ENCODE measurements at regions not wholly inside any gene's neighbourhood (a gene's known extent, or its start where the extent isn't known, plus 50 kb on each side); places are given as distances from the start of the nearest gene placed in this dataset.

- Histone ChIP-seq H3K4me2 (ENCODE audit: low read depth, low read length, poor library complexity, severe bottlenecking) (no peak overlapping the region), H2AFZ (ENCODE audit: low read length) (no peak overlapping the region), H3K79me2 (ENCODE audit: insufficient read depth, low read length) (no peaks in the 10 kb centered on the region), H3K4me1 (ENCODE audit: insufficient read depth, low read length, poor library complexity, severe bottlenecking) (peaks cover 10% of the 10 kb centered on the region), H3K9me3 (ENCODE audit: insufficient read depth, low read depth, low read length) (no peaks in the 10 kb centered on the region), H3K4me3 (ENCODE audit: low read length, poor library complexity, severe bottlenecking) (no peak overlapping the region), H4K20me1 (ENCODE audit: insufficient read depth, low read length, poor library complexity, severe bottlenecking) (no peaks in the 10 kb centered on the region), H3K9me2 (replicated peaks; ENCODE audit: low read depth, low read length) (no peaks in the 10 kb centered on the region), H3K9ac (ENCODE audit: low read depth, low read length, poor library complexity, severe bottlenecking) (no peak overlapping the region), H3K27me3 (ENCODE audit: insufficient read depth, low read length, poor library complexity, severe bottlenecking) (no peaks in the 10 kb centered on the region), H3K36me3 (ENCODE audit: insufficient read depth, low read length) (no peaks in the 10 kb centered on the region), H3F3A (ENCODE audit: low read depth) (no peaks in the 10 kb centered on the region; the same call in 1 of the 2 replicates)
- TF ChIP-seq CTCF (conservative IDR thresholded peaks at IDR 0.05; ENCODE audit: low read length) (no peak), EZH2phosphoT487 (IDR thresholded peaks at IDR 0.05; ENCODE audit: borderline replicate concordance) (no peak)
Measured at GRCh38 chr4:96912716-96913115, 1072.8 kb downstream of the PDHA2 start.

DNA sequence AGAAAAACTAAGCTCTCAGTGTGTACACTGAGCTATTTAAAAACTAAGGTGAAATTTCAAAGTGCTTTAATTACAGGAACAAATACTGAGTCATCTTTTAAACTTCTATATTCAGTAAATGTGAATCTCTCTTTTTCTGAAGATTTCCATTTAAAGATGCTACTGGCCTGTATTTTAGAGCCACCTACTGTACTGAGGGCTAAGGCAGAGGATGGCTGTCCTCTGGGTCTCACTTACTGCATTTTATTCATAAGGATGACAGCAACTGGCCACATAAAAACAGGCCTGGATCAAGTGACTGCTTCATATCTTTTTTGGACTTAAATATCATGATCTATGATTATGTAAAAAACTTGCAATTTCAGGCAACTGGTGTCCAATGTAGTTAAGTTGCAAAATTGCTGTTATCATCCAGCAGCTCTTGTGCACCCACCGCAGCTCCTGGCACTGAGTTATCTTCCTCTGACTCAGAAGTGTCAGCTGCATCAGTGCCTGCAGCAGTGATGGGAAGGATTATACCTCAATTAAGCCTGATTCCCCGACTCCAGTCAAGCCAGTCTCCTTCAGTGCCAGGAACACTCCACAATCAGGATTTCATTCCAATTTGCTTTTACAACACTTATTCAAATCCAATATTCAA lies 1073.7 kb downstream of the PDHA2 start:
- no peak overlapping the region for H3K9ac ChIP-seq (ENCODE audit: low read depth, low read length, poor library complexity, severe bottlenecking)
- TF ChIP-seq CTCF (conservative IDR thresholded peaks at IDR 0.05; ENCODE audit: low read length) (no peak), EZH2phosphoT487 (IDR thresholded peaks at IDR 0.05; ENCODE audit: borderline replicate concordance) (no peak)
- peaks cover 10% of the 10 kb centered on the region for H3K4me1 ChIP-seq (ENCODE audit: insufficient read depth, low read length, poor library complexity, severe bottlenecking)
- no peaks in the 10 kb centered on the region for H3K27me3 ChIP-seq (ENCODE audit: insufficient read depth, low read length, poor library complexity, severe bottlenecking)
- no peaks in the 10 kb centered on the region for H3K79me2 ChIP-seq (ENCODE audit: insufficient read depth, low read length)
- H3K4me3 ChIP-seq (ENCODE audit: low read length, poor library complexity, severe bottlenecking), result no peak overlapping the region
- H2AFZ ChIP-seq (ENCODE audit: low read length), result no peak overlapping the region
- no peaks in the 10 kb centered on the region for H3K36me3 ChIP-seq (ENCODE audit: insufficient read depth, low read length)
- H3K9me2 ChIP-seq (replicated peaks; ENCODE audit: low read depth, low read length), result no peaks in the 10 kb centered on the region
- no peak overlapping the region for H3K4me2 ChIP-seq (ENCODE audit: low read depth, low read length, poor library complexity, severe bottlenecking)
- H3F3A ChIP-seq (ENCODE audit: low read depth), result no peaks in the 10 kb centered on the region; the same call in 1 of the 2 replicates
- H3K9me3 ChIP-seq (ENCODE audit: insufficient read depth, low read depth, low read length), result no peaks in the 10 kb centered on the region
- no peaks in the 10 kb centered on the region for H4K20me1 ChIP-seq (ENCODE audit: insufficient read depth, low read length, poor library complexity, severe bottlenecking)

GRCh38 chr4:96916711-96917110 lies 1076.8 kb downstream of the PDHA2 start:
- H3K9ac ChIP-seq (ENCODE audit: low read depth, low read length, poor library complexity, severe bottlenecking), result no peak overlapping the region
- H3K79me2 ChIP-seq (ENCODE audit: insufficient read depth, low read length), result no peaks in the 10 kb centered on the region
- no peaks in the 10 kb centered on the region for H3K27me3 ChIP-seq (ENCODE audit: insufficient read depth, low read length, poor library complexity, severe bottlenecking)
- no peaks in the 10 kb centered on the region for H3K36me3 ChIP-seq (ENCODE audit: insufficient read depth, low read length)
- H3K4me2 ChIP-seq (ENCODE audit: low read depth, low read length, poor library complexity, severe bottlenecking), result no peak overlapping the region
- no peaks in the 10 kb centered on the region for H3K4me1 ChIP-seq (ENCODE audit: insufficient read depth, low read length, poor library complexity, severe bottlenecking)
- TF ChIP-seq EZH2phosphoT487 (IDR thresholded peaks at IDR 0.05; ENCODE audit: borderline replicate concordance) (no peak), CTCF (conservative IDR thresholded peaks at IDR 0.05; ENCODE audit: low read length) (no peak)
- no peaks in the 10 kb centered on the region for H3K9me2 ChIP-seq (replicated peaks; ENCODE audit: low read depth, low read length)
- H3K4me3 ChIP-seq (ENCODE audit: low read length, poor library complexity, severe bottlenecking), result no peak overlapping the region
- no peak overlapping the region for H2AFZ ChIP-seq (ENCODE audit: low read length)
- H4K20me1 ChIP-seq (ENCODE audit: insufficient read depth, low read length, poor library complexity, severe bottlenecking), result no peaks in the 10 kb centered on the region
- H3F3A ChIP-seq (ENCODE audit: low read depth), result no peaks in the 10 kb centered on the region
- H3K9me3 ChIP-seq (ENCODE audit: insufficient read depth, low read depth, low read length), result peaks cover 4% of the 10 kb centered on the region; the same call in 1 of the 2 replicates
